Ovary (tissue), 3 donors: ENCODE measurements at regions not wholly inside any gene's neighbourhood (a gene's known extent, or its start where the extent isn't known, plus 50 kb on each side); places are given as distances from the start of the nearest gene placed in this dataset.

Experiments used
- POLR2A ChIP-seq: fragments of 450-650 bp; IDR thresholded peaks from one replicate; pipeline ENCODE4 v1.6.1; 2017; ENCODE audit warnings: antibody characterized with exemption, mild to moderate bottlenecking, moderate library complexity
- TF ChIP-seq, protein P1 (sequence below), 3 donors: fragments of 450-650 bp in 2 of 3; fragments of 200-600 bp in 1 of 3; IDR thresholded peaks; one replicate each; pipeline versions ENCODE4 v1.5.1 to v1.8.0; 2016 to 2022; ENCODE audit warnings: antibody characterized with exemption in 3 of 3, mild to moderate bottlenecking in 1 of 3
- donor health status: DM: no; HTN: no; CAD: no.

DNA sequence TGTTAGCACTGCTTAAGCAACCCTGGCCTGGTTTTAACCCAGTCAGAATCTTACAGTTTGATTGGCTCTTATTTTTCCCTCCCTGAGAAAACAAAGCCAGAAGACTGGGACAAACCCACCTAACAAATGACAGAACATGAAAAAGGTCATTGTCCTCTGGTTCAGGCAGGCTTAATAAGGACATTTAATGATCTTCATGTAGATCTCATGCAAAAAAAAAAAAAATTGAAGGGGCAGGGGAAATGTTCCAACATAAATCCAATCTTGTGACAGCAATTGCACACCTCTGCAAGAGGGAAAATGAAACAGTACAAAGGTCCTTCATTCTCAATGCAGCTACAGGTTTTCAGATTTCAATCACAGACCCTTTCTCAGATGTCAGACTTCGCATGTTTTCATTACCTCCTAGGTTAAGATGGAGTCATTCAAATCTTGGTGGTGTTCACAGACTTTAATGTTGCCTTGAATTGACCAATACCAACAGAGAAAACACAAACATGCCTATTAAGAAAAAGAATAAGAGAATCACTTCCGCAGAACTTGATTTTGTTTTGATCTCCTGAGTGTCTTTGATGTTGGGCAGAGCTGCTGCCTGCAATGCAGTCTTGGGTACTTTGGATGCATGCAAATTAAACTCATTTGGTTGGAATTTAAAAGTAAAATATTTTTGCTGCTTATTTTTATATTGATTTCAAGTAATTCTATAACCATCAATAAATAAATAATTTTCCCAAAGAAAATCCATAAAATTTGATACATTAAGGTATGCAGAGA, 359.0 kb downstream of the BTG1 start:
- TF ChIP-seq, protein P1, sequence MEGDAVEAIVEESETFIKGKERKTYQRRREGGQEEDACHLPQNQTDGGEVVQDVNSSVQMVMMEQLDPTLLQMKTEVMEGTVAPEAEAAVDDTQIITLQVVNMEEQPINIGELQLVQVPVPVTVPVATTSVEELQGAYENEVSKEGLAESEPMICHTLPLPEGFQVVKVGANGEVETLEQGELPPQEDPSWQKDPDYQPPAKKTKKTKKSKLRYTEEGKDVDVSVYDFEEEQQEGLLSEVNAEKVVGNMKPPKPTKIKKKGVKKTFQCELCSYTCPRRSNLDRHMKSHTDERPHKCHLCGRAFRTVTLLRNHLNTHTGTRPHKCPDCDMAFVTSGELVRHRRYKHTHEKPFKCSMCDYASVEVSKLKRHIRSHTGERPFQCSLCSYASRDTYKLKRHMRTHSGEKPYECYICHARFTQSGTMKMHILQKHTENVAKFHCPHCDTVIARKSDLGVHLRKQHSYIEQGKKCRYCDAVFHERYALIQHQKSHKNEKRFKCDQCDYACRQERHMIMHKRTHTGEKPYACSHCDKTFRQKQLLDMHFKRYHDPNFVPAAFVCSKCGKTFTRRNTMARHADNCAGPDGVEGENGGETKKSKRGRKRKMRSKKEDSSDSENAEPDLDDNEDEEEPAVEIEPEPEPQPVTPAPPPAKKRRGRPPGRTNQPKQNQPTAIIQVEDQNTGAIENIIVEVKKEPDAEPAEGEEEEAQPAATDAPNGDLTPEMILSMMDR (IDR thresholded peaks at IDR 0.05), result no peak
- TF ChIP-seq POLR2A, result no peak
